ENCODE measurements at regions not wholly inside any gene's neighbourhood (a gene's known extent, or its start where the extent isn't known, plus 50 kb on each side); places are given as distances from the start of the nearest gene placed in this dataset.

DNA sequence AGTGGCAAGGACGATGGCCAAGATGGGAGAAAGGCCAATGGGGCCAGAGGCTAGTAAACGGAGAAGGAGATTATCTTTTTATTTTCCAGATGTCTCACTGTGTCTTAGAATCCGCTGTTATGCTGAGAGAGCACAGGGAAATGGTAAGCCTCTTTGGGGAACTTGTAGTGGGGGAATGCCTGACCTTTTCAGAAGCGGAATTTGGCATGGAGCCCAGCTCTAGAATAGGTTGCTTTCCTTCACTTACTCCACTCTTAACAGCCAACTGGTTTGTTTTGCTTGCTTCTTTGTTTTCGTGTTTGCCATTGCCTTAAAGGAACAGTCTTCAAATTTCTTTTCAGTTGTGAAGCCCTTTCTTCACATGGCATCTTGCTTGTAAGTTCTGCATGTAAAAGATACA, 316.2 kb upstream of the THRB start:
- Histone ChIP-seq H3K4me3 (ENCODE audit: low read length in 2 of 2) (no peak overlapping the region), H3K4me1 (ENCODE audit: insufficient read depth, low read length) (no peaks in the 10 kb centered on the region), H3K9me3 (ENCODE audit: control insufficient read depth in 1 of 2, low read length in 2 of 2) (no peaks in the 10 kb centered on the region), H3K36me3 (ENCODE audit: insufficient read depth, low read length) (no peaks in the 10 kb centered on the region), H3K27me3 (ENCODE audit: insufficient read depth, low read length) (no peaks in the 10 kb centered on the region), H3K27ac (ENCODE audit: low read depth, low read length) (no peak overlapping the region)
- intact Hi-C loops (cut with micrococcal nuclease): no loop called here
- Mint-ChIP-seq H3K27ac (no peak overlapping the region), H3K4me3 (no peak overlapping the region), H3K4me1 (no peaks in the 10 kb centered on the region), H3K27me3 (no peaks in the 10 kb centered on the region), H3K9me3 (peaks cover 0 to 8% (median 6%) of the 10 kb centered on the region in 8 donors), H3K36me3 (no peaks in the 10 kb centered on the region)
- POLR2A ChIA-PET (ENCODE audit: partially characterized antibody): no interaction called here
- CTCF ChIA-PET (ENCODE audit: partially characterized antibody): no interaction called here
- DNase-seq: no peak

DNA sequence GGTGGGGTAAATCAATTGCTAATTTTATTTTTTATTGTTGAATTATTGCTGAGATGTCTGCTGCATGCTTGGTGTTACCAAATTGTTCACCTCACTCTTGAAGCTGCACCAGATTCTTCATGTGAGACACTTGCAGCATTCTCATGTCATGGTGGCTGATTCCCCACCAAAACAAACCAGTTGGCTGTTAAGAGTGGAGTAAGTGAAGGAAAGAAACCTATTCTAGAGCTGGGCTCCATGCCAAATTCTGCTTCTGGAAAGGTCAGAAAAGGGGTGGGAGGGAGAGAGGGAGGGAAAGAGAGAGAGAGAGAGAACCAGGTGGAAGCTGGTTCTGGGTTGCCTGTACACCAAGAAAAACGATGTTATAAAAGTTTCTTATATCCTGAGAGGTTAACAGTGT, 317.5 kb upstream of the THRB start:
- CTCF ChIA-PET (ENCODE audit: partially characterized antibody): no interaction called here
- no peaks in the 10 kb centered on the region for H3K36me3 Mint-ChIP-seq
- H3K9me3 Mint-ChIP-seq: peaks cover 0 to 10% (median 5%) of the 10 kb centered on the region in 8 donors
- Histone ChIP-seq H3K4me1 (ENCODE audit: insufficient read depth, low read length) (no peaks in the 10 kb centered on the region), H3K9me3 (ENCODE audit: control insufficient read depth in 1 of 2, low read length in 2 of 2) (no peaks in the 10 kb centered on the region), H3K36me3 (ENCODE audit: insufficient read depth, low read length) (no peaks in the 10 kb centered on the region), H3K4me3 (ENCODE audit: low read length in 2 of 2) (no peak overlapping the region), H3K27me3 (ENCODE audit: insufficient read depth, low read length) (no peaks in the 10 kb centered on the region), H3K27ac (ENCODE audit: low read depth, low read length) (no peak overlapping the region)
- H3K4me3 Mint-ChIP-seq: no peak overlapping the region
- H3K27ac Mint-ChIP-seq: no peak overlapping the region
- no peaks in the 10 kb centered on the region for H3K4me1 Mint-ChIP-seq
- POLR2A ChIA-PET (ENCODE audit: partially characterized antibody): no interaction called here
- DNase-seq: no peak
- intact Hi-C loops (cut with micrococcal nuclease): no loop called here
- H3K27me3 Mint-ChIP-seq: no peaks in the 10 kb centered on the region

DNA sequence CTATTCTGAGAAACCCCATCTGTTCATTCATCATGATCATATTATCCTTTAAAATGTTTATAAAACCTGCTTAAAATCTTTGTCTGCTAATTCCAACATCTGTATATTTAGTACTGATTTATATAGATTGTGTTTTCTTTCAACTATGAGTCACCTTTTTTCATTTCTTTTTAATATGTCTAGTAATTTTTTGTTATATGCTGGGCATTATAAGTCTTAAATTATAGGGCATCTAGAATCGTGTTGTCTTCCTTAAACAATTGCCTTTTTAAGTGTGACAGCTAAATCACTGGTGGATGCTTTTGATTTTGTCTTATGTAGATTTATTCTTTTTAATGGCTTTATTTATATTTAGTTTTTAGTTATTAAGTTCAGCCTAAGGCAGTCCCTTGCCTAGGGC, 323.4 kb upstream of the THRB start:
- ChIA-PET CTCF (ENCODE audit: partially characterized antibody) (no interaction called here), POLR2A (ENCODE audit: partially characterized antibody) (no interaction called here)
- no peak overlapping the region for H3K4me3 ChIP-seq (ENCODE audit: low read length in 2 of 2)

DNA sequence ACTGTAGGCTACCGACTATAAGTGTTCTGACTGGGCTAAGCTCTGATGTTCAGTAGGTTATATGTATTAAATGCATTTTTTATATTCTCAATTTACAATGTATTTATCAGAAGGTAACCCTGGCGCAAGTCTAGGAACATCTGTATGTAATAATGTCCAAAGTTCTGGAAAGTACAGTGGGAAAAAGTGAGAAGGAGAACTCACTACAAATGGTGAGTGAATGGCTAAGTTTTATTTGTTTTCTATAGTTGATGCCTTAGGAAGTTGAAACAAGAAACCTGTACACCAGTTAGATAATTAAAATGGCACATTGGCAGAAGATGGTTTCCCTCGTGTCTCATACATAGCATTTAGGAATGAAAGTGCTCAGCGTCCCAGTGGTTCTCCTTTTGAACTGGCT, 333.4 kb upstream of the THRB start:
- H3K4me1 Mint-ChIP-seq: peaks cover 0 to 2% (median 0%) of the 10 kb centered on the region in 4 donors
- H3K27ac ChIP-seq (ENCODE audit: low read depth, low read length): no peak overlapping the region
- no peaks in the 10 kb centered on the region for H3K36me3 Mint-ChIP-seq
- no peak overlapping the region for H3K4me3 ChIP-seq (ENCODE audit: low read length in 2 of 2)
- intact Hi-C loops (cut with micrococcal nuclease): no loop called here
- no peak for DNase-seq
- no peaks in the 10 kb centered on the region for H3K4me1 ChIP-seq (ENCODE audit: insufficient read depth, low read length)
- no peak overlapping the region for H3K4me3 Mint-ChIP-seq
- no peaks in the 10 kb centered on the region for H3K27me3 ChIP-seq (ENCODE audit: insufficient read depth, low read length)
- H3K9me3 ChIP-seq (ENCODE audit: control insufficient read depth in 1 of 2, low read length in 2 of 2): no peaks in the 10 kb centered on the region
- POLR2A ChIA-PET (ENCODE audit: partially characterized antibody): no interaction called here
- peaks cover 6 to 16% of the 10 kb centered on the region in 2 donors for H3K27me3 Mint-ChIP-seq
- H3K36me3 ChIP-seq (ENCODE audit: insufficient read depth, low read length): no peaks in the 10 kb centered on the region
- no peak overlapping the region for H3K27ac Mint-ChIP-seq
- CTCF ChIA-PET (ENCODE audit: partially characterized antibody): no interaction called here
- H3K9me3 Mint-ChIP-seq: peaks cover 2 to 15% (median 5%) of the 10 kb centered on the region in 8 donors

More for the DNA sequence above, 323.4 kb upstream of the THRB start:
- Mint-ChIP-seq H3K4me1 (no peaks in the 10 kb centered on the region), H3K27me3 (no peaks in the 10 kb centered on the region), H3K27ac (no peak overlapping the region), H3K4me3 (no peak overlapping the region), H3K9me3 (peaks cover 2 to 11% (median 5%) of the 10 kb centered on the region in 8 donors), H3K36me3 (no peaks in the 10 kb centered on the region)
- no peak for DNase-seq
- intact Hi-C loops (cut with micrococcal nuclease): no loop called here
- Histone ChIP-seq H3K36me3 (ENCODE audit: insufficient read depth, low read length) (no peaks in the 10 kb centered on the region), H3K4me1 (ENCODE audit: insufficient read depth, low read length) (no peaks in the 10 kb centered on the region), H3K9me3 (ENCODE audit: control insufficient read depth in 1 of 2, low read length in 2 of 2) (no peaks in the 10 kb centered on the region), H3K27me3 (ENCODE audit: insufficient read depth, low read length) (no peaks in the 10 kb centered on the region), H3K27ac (ENCODE audit: low read depth, low read length) (no peak overlapping the region)

DNA sequence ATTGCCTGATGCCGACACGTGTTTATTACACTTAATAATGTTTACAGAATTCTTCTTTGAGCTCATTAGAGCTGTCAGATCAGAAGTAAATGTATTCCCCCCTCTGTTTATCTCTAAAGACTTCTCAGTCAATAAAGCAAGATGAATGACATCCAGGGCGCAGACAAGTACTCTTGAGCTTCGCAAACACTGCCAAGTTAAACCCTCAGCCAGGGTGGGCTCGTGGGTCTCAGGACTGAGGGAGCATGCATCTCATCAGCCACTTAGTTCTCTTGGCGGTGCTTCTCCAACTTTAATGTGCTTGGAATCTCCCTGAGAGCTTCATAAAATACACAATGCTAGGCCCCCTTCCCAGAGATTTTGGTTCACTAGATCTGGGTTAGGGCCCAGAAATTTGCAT, 333.9 kb upstream of the THRB start:
- H3K4me3 Mint-ChIP-seq: peak overlapping the region in 1 of 8 donors; percentile 17
- Histone ChIP-seq H3K9me3 (ENCODE audit: control insufficient read depth in 1 of 2, low read length in 2 of 2) (no peaks in the 10 kb centered on the region), H3K4me1 (ENCODE audit: insufficient read depth, low read length) (no peaks in the 10 kb centered on the region), H3K27ac (ENCODE audit: low read depth, low read length) (no peak overlapping the region), H3K4me3 (ENCODE audit: low read length in 2 of 2) (no peak overlapping the region), H3K36me3 (ENCODE audit: insufficient read depth, low read length) (no peaks in the 10 kb centered on the region), H3K27me3 (ENCODE audit: insufficient read depth, low read length) (no peaks in the 10 kb centered on the region)
- intact Hi-C loops (cut with micrococcal nuclease): no loop called here
- H3K4me1 Mint-ChIP-seq: peaks cover 0 to 2% (median 0%) of the 10 kb centered on the region in 4 donors
- CTCF ChIA-PET (ENCODE audit: partially characterized antibody): no interaction called here
- no peak overlapping the region for H3K27ac Mint-ChIP-seq
- POLR2A ChIA-PET (ENCODE audit: partially characterized antibody): no interaction called here
- H3K9me3 Mint-ChIP-seq: peaks cover 2 to 15% (median 5%) of the 10 kb centered on the region in 8 donors
- no peak for DNase-seq
- peaks cover 6 to 16% of the 10 kb centered on the region in 2 donors for H3K27me3 Mint-ChIP-seq
- H3K36me3 Mint-ChIP-seq: no peaks in the 10 kb centered on the region

DNA sequence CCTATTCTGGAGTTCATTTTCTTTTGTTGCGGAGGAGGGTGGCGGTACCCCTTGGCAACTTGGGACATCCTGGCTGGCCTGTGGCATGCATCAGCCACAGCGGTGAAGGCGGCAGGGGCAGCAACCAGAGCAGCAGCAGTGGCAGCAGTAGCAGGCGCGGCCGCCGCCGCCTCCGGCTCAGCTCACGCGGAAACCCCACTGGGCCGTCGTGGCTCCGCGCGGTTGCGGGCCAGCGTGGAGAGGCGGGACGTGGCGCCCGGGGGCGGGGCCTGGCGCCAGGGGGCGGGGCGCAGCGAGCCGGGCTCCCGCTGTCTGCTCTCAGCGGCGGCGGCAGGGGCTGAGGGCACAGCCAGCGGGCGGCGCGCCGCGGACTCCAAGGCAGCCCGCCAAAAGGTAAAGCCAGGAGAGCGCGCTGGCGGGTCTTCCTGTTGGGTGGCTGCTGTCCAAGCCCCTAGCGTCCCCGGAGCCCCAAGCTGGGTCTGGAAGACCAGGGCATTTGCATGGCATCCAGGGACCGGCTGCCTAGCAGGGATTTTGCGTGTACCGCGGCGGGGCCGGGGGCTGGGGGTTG, 334.4 kb upstream of the THRB start:
- no peak for DNase-seq
- intact Hi-C loops (cut with micrococcal nuclease): no loop called here
- no peaks in the 10 kb centered on the region for H3K27me3 ChIP-seq (ENCODE audit: insufficient read depth, low read length)
- ChIA-PET POLR2A (ENCODE audit: partially characterized antibody) (no interaction called here), CTCF (ENCODE audit: partially characterized antibody) (no interaction called here)
- no peak overlapping the region for H3K4me3 ChIP-seq (ENCODE audit: low read length in 2 of 2)
- Mint-ChIP-seq H3K36me3 (no peaks in the 10 kb centered on the region), H3K4me3 (no peak overlapping the region), H3K4me1 (peaks cover 0 to 2% (median 0%) of the 10 kb centered on the region in 4 donors), H3K9me3 (peaks cover 0 to 15% (median 4%) of the 10 kb centered on the region in 8 donors), H3K27me3 (peaks cover 6 to 16% of the 10 kb centered on the region in 2 donors), H3K27ac (no peak overlapping the region)
- H3K4me1 ChIP-seq (ENCODE audit: insufficient read depth, low read length): no peaks in the 10 kb centered on the region
- H3K36me3 ChIP-seq (ENCODE audit: insufficient read depth, low read length): no peaks in the 10 kb centered on the region
- H3K27ac ChIP-seq (ENCODE audit: low read depth, low read length): no peak overlapping the region
- no peaks in the 10 kb centered on the region for H3K9me3 ChIP-seq (ENCODE audit: control insufficient read depth in 1 of 2, low read length in 2 of 2)

DNA sequence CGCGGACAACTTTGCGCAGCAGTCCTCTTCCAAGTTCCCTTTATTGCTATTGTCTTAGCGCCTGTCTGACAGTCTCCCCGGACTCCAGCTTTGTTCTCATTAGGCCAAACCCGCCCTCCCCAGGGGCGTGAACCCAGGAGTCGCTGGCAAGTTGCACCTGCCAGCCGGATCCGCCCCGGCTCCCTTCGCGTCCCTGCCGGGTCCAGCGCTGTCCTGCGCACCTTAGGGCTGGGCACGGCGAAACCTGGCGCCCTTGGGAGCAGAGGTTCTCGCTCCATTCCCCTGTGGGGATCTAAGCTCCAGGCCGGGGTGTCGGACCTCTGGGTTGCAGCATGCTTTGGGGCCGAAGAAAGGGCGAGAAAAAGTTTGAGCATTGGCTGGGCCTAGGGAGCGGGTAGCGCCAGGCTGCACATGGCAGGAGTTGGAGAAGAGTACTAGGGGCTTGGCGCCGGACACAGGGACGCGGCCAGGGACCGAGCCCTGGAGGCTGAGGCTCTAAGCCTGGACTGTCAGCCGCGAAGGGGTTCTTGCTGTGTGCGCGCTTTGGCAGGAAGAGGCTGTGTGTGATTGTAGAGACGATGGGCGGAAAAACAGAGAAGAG, 335.1 kb upstream of the THRB start:
- Histone ChIP-seq H3K36me3 (ENCODE audit: insufficient read depth, low read length) (no peaks in the 10 kb centered on the region), H3K27ac (ENCODE audit: low read depth, low read length) (no peak overlapping the region), H3K9me3 (ENCODE audit: control insufficient read depth in 1 of 2, low read length in 2 of 2) (no peaks in the 10 kb centered on the region), H3K27me3 (ENCODE audit: insufficient read depth, low read length) (no peaks in the 10 kb centered on the region), H3K4me3 (ENCODE audit: low read length in 2 of 2) (no peak overlapping the region), H3K4me1 (ENCODE audit: insufficient read depth, low read length) (no peaks in the 10 kb centered on the region)
- Mint-ChIP-seq H3K27ac (no peak overlapping the region), H3K9me3 (peaks cover 0 to 15% (median 4%) of the 10 kb centered on the region in 8 donors), H3K36me3 (no peaks in the 10 kb centered on the region), H3K4me1 (peaks cover 0 to 2% (median 0%) of the 10 kb centered on the region in 4 donors), H3K27me3 (peaks cover 6 to 16% of the 10 kb centered on the region in 2 donors), H3K4me3 (no peak overlapping the region)
- CTCF ChIA-PET (ENCODE audit: partially characterized antibody): no interaction called here
- intact Hi-C loops (cut with micrococcal nuclease): no loop called here
- POLR2A ChIA-PET (ENCODE audit: partially characterized antibody): no interaction called here
- DNase-seq: no peak
